Neuronal stem cell (in vitro differentiated cells): ENCODE measurements at regions not wholly inside any gene's neighbourhood (a gene's known extent, or its start where the extent isn't known, plus 50 kb on each side); places are given as distances from the start of the nearest gene placed in this dataset.
A peak's percentile ranks its signal among the peaks of the same experiment; 100 is the strongest.

Experiments used
- DNase-seq: peaks from one replicate; pipeline ENCODE4 v3.0.0-alpha.2; 2013; ENCODE audit warnings: low spot score
- H2AFZ ChIP-seq: one replicate; pipeline ENCODE4 v1.6.1; 2013; ENCODE audit warnings: mild to moderate bottlenecking, low read length, inconsistent platforms
- H2AK5ac ChIP-seq: 2 replicates; pipeline ENCODE4 v1.6.1; 2013; ENCODE audit warnings: low read depth, mild to moderate bottlenecking, inconsistent platforms, low read length, moderate library complexity, mixed read lengths
- H2BK120ac ChIP-seq: 2 replicates; pipeline ENCODE4 v1.6.1; 2013; ENCODE audit warnings: low read depth, mild to moderate bottlenecking, inconsistent platforms, low read length, moderate library complexity, mixed read lengths
- H2BK12ac ChIP-seq: one replicate; pipeline ENCODE4 v1.6.1; 2013; ENCODE audit warnings: low read length, inconsistent platforms
- H2BK15ac ChIP-seq: 2 replicates; pipeline ENCODE4 v1.6.1; 2013; ENCODE audit warnings: mild to moderate bottlenecking, low read length, inconsistent platforms, mixed read lengths
- H2BK5ac ChIP-seq: one replicate; pipeline ENCODE4 v1.6.1; 2013; ENCODE audit warnings: inconsistent platforms, mild to moderate bottlenecking, low read length, moderate library complexity
- H3K14ac ChIP-seq: one replicate; pipeline ENCODE4 v1.6.1; 2013; ENCODE audit warnings: low read length, inconsistent platforms
- H3K18ac ChIP-seq: 2 replicates; pipeline ENCODE4 v1.6.1; 2013; ENCODE audit warnings: low read length, inconsistent platforms
- H3K23ac ChIP-seq: 2 replicates; pipeline ENCODE4 v1.6.1; 2013; ENCODE audit warnings: low read depth, mild to moderate bottlenecking, mixed read lengths, low read length, inconsistent platforms; ENCODE audit not compliant: poor library complexity
- H3K27ac ChIP-seq: replicated peaks from 3 replicates; pipeline ENCODE4 v1.5.1; 2013; ENCODE audit warnings: low read length, inconsistent platforms
- H3K27me3 ChIP-seq, 3 experiments: 2 replicates each; pipeline ENCODE4 v1.6.1; 2013; ENCODE audit warnings: low read length in 3 of 3, mild to moderate bottlenecking in 2 of 3, inconsistent platforms in 1 of 3, low read depth in 1 of 3, mixed read lengths in 1 of 3, moderate library complexity in 1 of 3; ENCODE audit not compliant: control insufficient read depth in 3 of 3, insufficient read depth in 3 of 3
- H3K36me3 ChIP-seq, 2 donors: replicated peaks in 1 of 2; 2 replicates each; pipeline ENCODE4 v1.6.1; 2013; ENCODE audit warnings: low read length in 2 of 2; ENCODE audit not compliant: control insufficient read depth in 2 of 2, insufficient read depth in 2 of 2
- H3K4ac ChIP-seq: 2 replicates; pipeline ENCODE4 v1.6.1; 2013; ENCODE audit warnings: inconsistent platforms, mild to moderate bottlenecking, low read length, moderate library complexity
- H3K4me1 ChIP-seq, 2 donors: 1 replicate in 1 of 2; 2 replicates in 1 of 2; pipeline ENCODE4 v1.6.1; 2013; ENCODE audit warnings: low read length in 2 of 2, low read depth in 1 of 2; ENCODE audit not compliant: control insufficient read depth in 2 of 2, insufficient read depth in 1 of 2
- H3K4me2 ChIP-seq: one replicate; pipeline ENCODE4 v1.6.1; 2013; ENCODE audit warnings: mild to moderate bottlenecking, low read length, inconsistent platforms; ENCODE audit not compliant: insufficient read depth, poor library complexity, severe bottlenecking
- H3K4me3 ChIP-seq, 2 donors: 2 replicates each; pipeline ENCODE4 v1.5.1; 2013; ENCODE audit warnings: low read length in 2 of 2, mild to moderate bottlenecking in 2 of 2, inconsistent platforms in 1 of 2, moderate library complexity in 1 of 2
- H3K79me1 ChIP-seq: one replicate; pipeline ENCODE4 v1.6.1; 2013; ENCODE audit warnings: low read depth, mild to moderate bottlenecking, inconsistent platforms, low read length, moderate library complexity
- H3K9ac ChIP-seq: one replicate; pipeline ENCODE4 v1.6.1; 2013; ENCODE audit warnings: mild to moderate bottlenecking, low read depth, low read length, inconsistent platforms; ENCODE audit not compliant: poor library complexity
- H3K9me3 ChIP-seq, 2 donors: replicated peaks in 1 of 2; 2 replicates each; pipeline versions ENCODE3 to v1.6.1; 2013; ENCODE audit warnings: low read length in 2 of 2, mild to moderate bottlenecking in 2 of 2, inconsistent platforms in 1 of 2, low read depth in 1 of 2, mixed read lengths in 1 of 2, moderate library complexity in 1 of 2; ENCODE audit not compliant: control insufficient read depth in 2 of 2, insufficient read depth in 1 of 2
- H4K8ac ChIP-seq: one replicate; pipeline ENCODE4 v1.6.1; 2013; ENCODE audit warnings: low read depth, mild to moderate bottlenecking, inconsistent platforms, low read length, moderate library complexity
- H4K91ac ChIP-seq: one replicate; pipeline ENCODE4 v1.6.1; 2013; ENCODE audit warnings: low read length, low read depth, mild to moderate bottlenecking, inconsistent platforms; ENCODE audit not compliant: poor library complexity
- WGBS, 2 donors: extraction: QIAGEN DNeasy Blood & Tissue Kit; methylation state at CpG; one replicate each; pipeline ENCODE4 v1.1.7; 2013; ENCODE audit warnings: missing lambda C conversion rate in 2 of 2, mixed read lengths in 1 of 2; ENCODE audit not compliant: insufficient read length in 2 of 2, insufficient replicate concordance in 1 of 2; ENCODE audit errors: extremely low coverage in 2 of 2; 5-methylcytosine and 5-hydroxymethylcytosine counted together

- no peaks in the 10 kb centered on the region for H3K9me3 ChIP-seq
- H3K4me2 ChIP-seq: no peak overlapping the region
- H4K8ac ChIP-seq: no peak overlapping the region
- DNase-seq: no peak
- H2BK15ac ChIP-seq: no peak overlapping the region
- H2BK5ac ChIP-seq: no peak overlapping the region
- H3K27me3 ChIP-seq: no peaks in the 10 kb centered on the region
- no peak overlapping the region for H2AK5ac ChIP-seq
- H3K14ac ChIP-seq: no peak overlapping the region
- H3K23ac ChIP-seq: no peak overlapping the region
- no peaks in the 10 kb centered on the region for H3K79me1 ChIP-seq
- H3K4me1 ChIP-seq: peaks cover 0 to 2% of the 10 kb centered on the region in 2 donors
- H2BK12ac ChIP-seq: no peak overlapping the region
- H3K9ac ChIP-seq: no peak overlapping the region
- H3K27ac ChIP-seq: no peak overlapping the region
- H2BK120ac ChIP-seq: no peak overlapping the region
- no peak overlapping the region for H3K18ac ChIP-seq
- WGBS, 2 donors: no CpG with 5 or more reads among the region's 2 CpGs
- H3K4ac ChIP-seq: no peak overlapping the region
- H3K4me3 ChIP-seq: no peak overlapping the region
- H3K36me3 ChIP-seq: no peaks in the 10 kb centered on the region
- no peak overlapping the region for H2AFZ ChIP-seq
- H4K91ac ChIP-seq: no peak overlapping the region
These were observed 565.7 kb upstream of the FAT1 start for GRCh38 chr4:187289371-187289770.

GRCh38 chr4:187294861-187295260 lies 571.2 kb upstream of the FAT1 start:
- H2AK5ac ChIP-seq: no peak overlapping the region
- H2AFZ ChIP-seq: no peak overlapping the region
- H3K9me3 ChIP-seq: no peaks in the 10 kb centered on the region
- no peak overlapping the region for H3K27ac ChIP-seq
- H2BK12ac ChIP-seq: no peak overlapping the region
- H3K14ac ChIP-seq: no peak overlapping the region
- no peak overlapping the region for H3K23ac ChIP-seq
- H3K27me3 ChIP-seq: no peaks in the 10 kb centered on the region
- no peak overlapping the region for H3K18ac ChIP-seq
- DNase-seq: no peak
- H2BK15ac ChIP-seq: no peak overlapping the region
- no peak overlapping the region for H3K4me3 ChIP-seq
- no peak overlapping the region for H3K4me2 ChIP-seq
- H3K4ac ChIP-seq: no peak overlapping the region
- no peak overlapping the region for H3K9ac ChIP-seq
- no peak overlapping the region for H4K8ac ChIP-seq
- H3K79me1 ChIP-seq: no peaks in the 10 kb centered on the region
- no peaks in the 10 kb centered on the region for H3K4me1 ChIP-seq
- WGBS, 2 donors: no CpG with 5 or more reads among the region's 3 CpGs
- no peak overlapping the region for H2BK120ac ChIP-seq
- H4K91ac ChIP-seq: no peak overlapping the region
- H2BK5ac ChIP-seq: no peak overlapping the region
- H3K36me3 ChIP-seq: no peaks in the 10 kb centered on the region

- H2AFZ ChIP-seq: peak overlapping the region; percentile 72
- H3K36me3 ChIP-seq: no peaks in the 10 kb centered on the region
- H4K91ac ChIP-seq: no peak overlapping the region
- no peak overlapping the region for H2AK5ac ChIP-seq
- no peaks in the 10 kb centered on the region for H3K27me3 ChIP-seq
- H3K9me3 ChIP-seq: no peaks in the 10 kb centered on the region
- no peak overlapping the region for H2BK5ac ChIP-seq
- H3K9ac ChIP-seq: no peak overlapping the region
- WGBS, 2 donors: no CpG with 5 or more reads among the region's 16 CpGs
- no peak overlapping the region for H2BK120ac ChIP-seq
- H3K4ac ChIP-seq: no peak overlapping the region
- peaks cover 0 to 2% of the 10 kb centered on the region in 2 donors for H3K4me1 ChIP-seq
- no peak overlapping the region for H3K4me2 ChIP-seq
- H4K8ac ChIP-seq: no peak overlapping the region
- no peak for DNase-seq
- H2BK12ac ChIP-seq: no peak overlapping the region
- H2BK15ac ChIP-seq: no peak overlapping the region
- H3K4me3 ChIP-seq: no peak overlapping the region
- no peak overlapping the region for H3K14ac ChIP-seq
- H3K27ac ChIP-seq: no peak overlapping the region
- H3K79me1 ChIP-seq: no peaks in the 10 kb centered on the region
- H3K23ac ChIP-seq: no peak overlapping the region
- H3K18ac ChIP-seq: no peak overlapping the region
These were observed 578.3 kb upstream of the FAT1 start for GRCh38 chr4:187301923-187302322.

- no peak overlapping the region for H3K4me3 ChIP-seq
- H2BK12ac ChIP-seq: no peak overlapping the region
- peak overlapping the region; percentile 72 for H2AFZ ChIP-seq
- H2BK15ac ChIP-seq: no peak overlapping the region
- H3K4me2 ChIP-seq: no peak overlapping the region
- H3K23ac ChIP-seq: no peak overlapping the region
- no CpG with 5 or more reads among the region's 6 CpGs for WGBS, 2 donors
- no peak overlapping the region for H3K4ac ChIP-seq
- H4K8ac ChIP-seq: no peak overlapping the region
- H3K36me3 ChIP-seq: no peaks in the 10 kb centered on the region
- no peaks in the 10 kb centered on the region for H3K79me1 ChIP-seq
- no peak for DNase-seq
- no peak overlapping the region for H3K14ac ChIP-seq
- H2AK5ac ChIP-seq: no peak overlapping the region
- H3K27ac ChIP-seq: no peak overlapping the region
- H4K91ac ChIP-seq: no peak overlapping the region
- no peak overlapping the region for H3K18ac ChIP-seq
- H3K4me1 ChIP-seq: peaks cover 0 to 2% of the 10 kb centered on the region in 2 donors
- no peak overlapping the region for H2BK120ac ChIP-seq
- no peak overlapping the region for H3K9ac ChIP-seq
- no peaks in the 10 kb centered on the region for H3K27me3 ChIP-seq
- no peak overlapping the region for H2BK5ac ChIP-seq
- H3K9me3 ChIP-seq: no peaks in the 10 kb centered on the region
These were observed 578.9 kb upstream of the FAT1 start for GRCh38 chr4:187302457-187303150.
